ENCODE measurements at regions not wholly inside any gene's neighbourhood (a gene's known extent, or its start where the extent isn't known, plus 50 kb on each side); places are given as distances from the start of the nearest gene placed in this dataset.
"Not testable (repeated sequence)": the region's sequence is repeated elsewhere in the genome, so short reads cannot be mapped to it uniquely, and the experiment has no call there.

GRCh38 chr12:13924286-13924685 is 57.1 kb downstream of the GRIN2B start:
- in situ Hi-C loops (cut with HindIII; ENCODE audit: low sequenced_read_pairs): no loop called here

GRCh38 chr12:13918897-13919296 is 62.5 kb downstream of the GRIN2B start:
- in situ Hi-C loops (cut with HindIII; ENCODE audit: low sequenced_read_pairs): no loop called here

GRCh38 chr12:13915096-13915495 is 66.3 kb downstream of the GRIN2B start:
- in situ Hi-C loops (cut with HindIII; ENCODE audit: low sequenced_read_pairs): no loop called here

- in situ Hi-C loops (cut with HindIII; ENCODE audit: low sequenced_read_pairs): no loop called here
These were observed 68.0 kb downstream of the GRIN2B start for GRCh38 chr12:13913371-13913770.

GRCh38 chr12:13911756-13912554 is 69.4 kb downstream of the GRIN2B start:
- in situ Hi-C loops (cut with HindIII; ENCODE audit: low sequenced_read_pairs): no loop called here

GRCh38 chr12:13905794-13906193 is 75.6 kb downstream of the GRIN2B start:
- in situ Hi-C loops (cut with HindIII; ENCODE audit: low sequenced_read_pairs): no loop called here

GRCh38 chr12:13900718-13901117 is 80.7 kb downstream of the GRIN2B start:
- in situ Hi-C loops (cut with HindIII; ENCODE audit: low sequenced_read_pairs): no loop called here

- in situ Hi-C loops (cut with HindIII; ENCODE audit: low sequenced_read_pairs): not testable (repeated sequence)
These were observed 83.0 kb downstream of the GRIN2B start for GRCh38 chr12:13898387-13898786.

GRCh38 chr12:13897811-13898210 is 83.6 kb downstream of the GRIN2B start:
- in situ Hi-C loops (cut with HindIII; ENCODE audit: low sequenced_read_pairs): no loop called here

- in situ Hi-C loops (cut with HindIII; ENCODE audit: low sequenced_read_pairs): no loop called here
These were observed 85.3 kb downstream of the GRIN2B start for GRCh38 chr12:13896063-13896626.

- in situ Hi-C loops (cut with HindIII; ENCODE audit: low sequenced_read_pairs): no loop called here
These were observed 89.5 kb downstream of the GRIN2B start for GRCh38 chr12:13891902-13892301.

GRCh38 chr12:13890943-13891342 is 90.5 kb downstream of the GRIN2B start:
- in situ Hi-C loops (cut with HindIII; ENCODE audit: low sequenced_read_pairs): no loop called here

- in situ Hi-C loops (cut with HindIII; ENCODE audit: low sequenced_read_pairs): no loop called here
These were observed 93.5 kb downstream of the GRIN2B start for GRCh38 chr12:13887779-13888388.

- in situ Hi-C loops (cut with HindIII; ENCODE audit: low sequenced_read_pairs): no loop called here
These were observed 99.2 kb downstream of the GRIN2B start for GRCh38 chr12:13882176-13882575.

GRCh38 chr12:13880613-13881012 is 100.8 kb downstream of the GRIN2B start:
- in situ Hi-C loops (cut with HindIII; ENCODE audit: low sequenced_read_pairs): no loop called here

- in situ Hi-C loops (cut with HindIII; ENCODE audit: low sequenced_read_pairs): no loop called here
These were observed 105.7 kb downstream of the GRIN2B start for GRCh38 chr12:13875744-13876143.

- in situ Hi-C loops (cut with HindIII; ENCODE audit: low sequenced_read_pairs): no loop called here
These were observed 111.1 kb downstream of the GRIN2B start for GRCh38 chr12:13870255-13870654.

GRCh38 chr12:13864081-13864673 is 117.2 kb downstream of the GRIN2B start:
- in situ Hi-C loops (cut with HindIII; ENCODE audit: low sequenced_read_pairs): no loop called here

- in situ Hi-C loops (cut with HindIII; ENCODE audit: low sequenced_read_pairs): no loop called here
These were observed 123.7 kb downstream of the GRIN2B start for GRCh38 chr12:13857750-13858149.

- in situ Hi-C loops (cut with HindIII; ENCODE audit: low sequenced_read_pairs): no loop called here
These were observed 127.9 kb downstream of the GRIN2B start for GRCh38 chr12:13853471-13853870.

- in situ Hi-C loops (cut with HindIII; ENCODE audit: low sequenced_read_pairs): no loop called here
These were observed 129.6 kb downstream of the GRIN2B start for GRCh38 chr12:13851828-13852227.

- in situ Hi-C loops (cut with HindIII; ENCODE audit: low sequenced_read_pairs): no loop called here
These were observed 131.9 kb downstream of the GRIN2B start for GRCh38 chr12:13849456-13849855.
